ENCODE measurements at regions not wholly inside any gene's neighbourhood (a gene's known extent, or its start where the extent isn't known, plus 50 kb on each side); places are given as distances from the start of the nearest gene placed in this dataset.

- Histone ChIP-seq H4K8ac (ENCODE audit: extremely low read depth, insufficient read depth, low read length) (no peak overlapping the region), H3K79me1 (ENCODE audit: low read depth, low read length) (no peaks in the 10 kb centered on the region), H2AFZ (ENCODE audit: low read length) (no peak overlapping the region), H3K79me2 (ENCODE audit: control insufficient read depth in 1 of 2, insufficient read depth in 2 of 2, low read length in 2 of 2) (no peaks in the 10 kb centered on the region), H3K4me2 (ENCODE audit: insufficient read depth in 1 of 2, low read depth in 2 of 2, low read length in 2 of 2) (no peak overlapping the region), H2BK12ac (ENCODE audit: low read depth, low read length) (no peak overlapping the region), H2BK15ac (ENCODE audit: low read length) (no peak overlapping the region), H3K14ac (ENCODE audit: insufficient read length) (no peak overlapping the region), H3K23ac (ENCODE audit: insufficient read length) (no peak overlapping the region), H2BK20ac (ENCODE audit: low read length) (no peak overlapping the region), H3K9me3 (ENCODE audit: insufficient read depth in 2 of 2, low read depth in 1 of 2, low read length in 1 of 2) (no peaks in the 10 kb centered on the region), H3K4me1 (replicated peaks in 1 of 4; ENCODE audit: control insufficient read depth in 3 of 4, insufficient read depth in 4 of 4, low read length in 3 of 4) (no peaks in the 10 kb centered on the region; a peak in 3 of 7 replicates), H3K27ac (ENCODE audit: low read depth, low read length) (no peak overlapping the region), H3K9ac (replicated peaks in 1 of 4; ENCODE audit: extremely low read depth in 1 of 4, low read depth in 3 of 4, low read length in 3 of 4) (no peak overlapping the region), H3K4me3 (ENCODE audit: extremely low read depth in 1 of 4, insufficient read depth in 2 of 4, low read depth in 3 of 4, low read length in 4 of 4) (no peak overlapping the region), H3K56ac (replicated peaks; ENCODE audit: insufficient read length, low read depth, low read length) (no peak overlapping the region), H3K4ac (replicated peaks; ENCODE audit: insufficient read length, low read depth, low read length) (no peak overlapping the region), H3K36me3 (ENCODE audit: control insufficient read depth in 2 of 4, insufficient read depth in 4 of 4, low read length in 3 of 4) (no peaks in the 10 kb centered on the region), H3K23me2 (ENCODE audit: low read depth, low read length) (no peaks in the 10 kb centered on the region), H4K91ac (replicated peaks; ENCODE audit: insufficient read length, low read length) (no peak overlapping the region), H2BK120ac (replicated peaks; ENCODE audit: low read depth, low read length) (no peak overlapping the region), H4K20me1 (replicated peaks in 1 of 2; ENCODE audit: control insufficient read depth in 1 of 2, insufficient read depth in 2 of 2, low read length in 2 of 2) (no peaks in the 10 kb centered on the region), H4K5ac (ENCODE audit: insufficient read length, low read depth, low read length) (no peak overlapping the region), H2AK5ac (ENCODE audit: low read depth, low read length) (no peak overlapping the region), H3K27me3 (replicated peaks in 1 of 4; ENCODE audit: control insufficient read depth in 3 of 4, extremely low read depth in 1 of 4, insufficient read depth in 3 of 4, low read length in 3 of 4) (no peaks in the 10 kb centered on the region), H3K18ac (ENCODE audit: extremely low read depth, low read length) (no peak overlapping the region), H2BK5ac (ENCODE audit: low read depth, low read length) (no peak overlapping the region)
- WGBS, 2 experiments (ENCODE audit: extremely low coverage in 1 of 2, insufficient coverage in 1 of 2, insufficient read length in 1 of 2, insufficient replicate concordance in 2 of 2, low coverage in 1 of 2, low lambda C conversion rate in 2 of 2, missing lambda C conversion rate in 1 of 2), result 88% methylated on average over 2 of the region's 2 CpGs; no CpG with 5 or more reads in 1 of the 2 experiments
- ChIA-PET POLR2A (ENCODE audit: partially characterized antibody) (no interaction called here), CTCF (ENCODE audit: partially characterized antibody) (interaction anchor here (0.7 to 6.5 kb wide), 9 partner anchors 10 to 87 kb away, joined by 3 to 27 read pairs (median 4); no protein-coding TSS in a partner anchor)
- FAIRE-seq (no peak), DNase-seq (ENCODE audit: low read depth in 1 of 2, low spot score in 2 of 2) (no peak)
- TF ChIP-seq KDM5A (IDR thresholded peaks at IDR 0.05; ENCODE audit: low read length), result no peak
Measured at GRCh38 chr17:36667922-36668321, 66.5 kb downstream of the MRM1 start.
